GM19023 (cell line): ENCODE measurements at regions not wholly inside any gene's neighbourhood (a gene's known extent, or its start where the extent isn't known, plus 50 kb on each side); places are given as distances from the start of the nearest gene placed in this dataset.
"Not testable (repeated sequence)": the region's sequence is repeated elsewhere in the genome, so short reads cannot be mapped to it uniquely, and the experiment has no call there.

Source experiments
- ATAC-seq: cut with Tn5 transposase; IDR thresholded peaks from one replicate; pipeline ENCODE4 v1.9.1; 2021; ENCODE audit warnings: mild to moderate bottlenecking, moderate library complexity; ENCODE audit not compliant: unreplicated experiment

DNA sequence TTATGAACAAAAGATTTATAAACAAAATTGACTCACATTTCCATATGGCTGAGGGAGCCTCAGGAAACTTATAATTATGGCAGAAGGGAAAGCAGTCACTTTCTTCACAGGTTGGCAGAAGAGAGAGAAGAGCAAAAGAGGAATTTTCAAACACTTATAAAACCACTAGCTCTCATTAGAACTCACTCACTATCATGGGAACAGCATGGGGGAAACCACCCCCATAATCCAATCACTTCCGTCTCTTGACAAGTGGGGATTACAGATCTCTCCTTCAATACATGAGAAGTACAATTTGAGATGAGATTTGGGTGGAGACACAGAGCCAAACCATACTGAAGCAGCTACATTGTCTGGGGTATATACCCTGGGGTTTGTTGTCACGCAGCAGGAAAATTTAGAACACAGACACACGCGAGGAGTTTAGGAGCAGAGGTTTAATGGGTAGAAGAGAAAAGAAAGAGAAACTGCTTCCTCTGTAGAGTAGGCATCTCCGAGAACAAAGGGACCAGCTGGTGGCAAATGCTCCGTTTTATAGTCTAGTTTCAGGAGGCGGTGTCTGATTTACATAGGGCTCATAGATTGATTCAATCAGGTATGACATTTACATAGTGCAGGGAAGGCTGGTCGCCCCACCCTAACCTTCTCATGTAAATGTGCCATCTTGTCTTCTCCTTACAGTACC lies 2277.7 kb upstream of the AGA start:
- no peak for ATAC-seq

DNA sequence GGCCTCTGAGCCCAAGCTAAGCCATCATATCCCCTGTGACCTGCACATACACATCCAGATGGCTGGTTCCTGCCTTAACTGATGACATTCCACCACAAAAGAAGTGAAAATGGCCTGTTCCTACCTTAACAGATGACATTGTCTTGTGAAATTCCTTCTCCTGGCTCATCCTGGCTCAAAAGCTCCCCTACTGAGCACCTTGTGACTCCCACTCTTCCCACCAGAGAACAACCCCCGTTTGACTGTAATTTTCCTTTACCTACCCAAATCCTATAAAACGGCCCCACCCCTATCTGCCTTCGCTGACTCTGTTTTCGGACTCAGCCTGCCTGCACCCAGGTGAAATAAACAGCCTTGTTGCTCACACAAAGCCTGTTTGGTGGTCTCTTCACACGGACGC lies 2284.3 kb upstream of the AGA start:
- ATAC-seq, result not testable (repeated sequence)

DNA sequence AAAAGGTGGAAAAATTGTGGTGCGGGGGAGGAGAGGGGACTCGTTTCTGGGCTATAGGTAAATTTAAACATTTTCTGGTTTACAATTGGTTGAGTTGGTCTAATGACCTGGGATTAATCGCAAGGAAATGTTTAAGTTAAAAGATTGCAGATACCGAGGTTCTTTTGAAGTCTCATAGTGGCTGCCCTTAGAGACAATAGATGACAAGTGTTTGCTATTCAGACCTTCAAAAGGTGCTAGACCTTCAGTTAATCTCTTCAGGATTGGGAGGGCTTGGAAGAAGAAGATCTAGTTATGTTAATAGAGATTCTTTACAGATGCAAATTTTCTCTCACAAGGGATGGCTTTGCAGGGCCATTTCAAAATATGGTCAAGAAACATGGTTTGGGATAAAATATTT lies 2286.1 kb upstream of the AGA start:
- ATAC-seq, result no peak

GRCh38 chr4:179736820-179737219 lies 2294.6 kb upstream of the AGA start:
- ATAC-seq, result not testable (repeated sequence)

DNA sequence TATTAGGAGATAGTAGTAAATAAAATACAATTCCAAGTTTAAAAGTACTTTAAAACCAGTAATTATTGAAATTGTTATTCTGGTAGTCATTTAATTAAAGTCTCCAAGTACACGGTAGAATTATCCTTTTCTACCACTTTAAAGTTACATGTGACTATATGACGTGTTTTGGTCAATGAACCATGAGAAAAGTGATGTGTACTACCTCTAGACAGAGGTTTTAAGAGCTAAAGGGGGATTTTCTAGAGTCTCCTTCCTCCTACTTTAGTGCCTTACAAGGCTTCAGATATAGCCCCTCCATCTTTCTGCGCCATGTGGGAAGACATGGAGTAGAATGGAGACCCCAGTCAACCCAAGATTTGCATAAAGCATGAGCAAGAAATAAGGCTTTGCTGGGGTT lies 2296.6 kb upstream of the AGA start:
- ATAC-seq, result no peak

GRCh38 chr4:179747218-179747910 lies 2305.1 kb upstream of the AGA start:
- no peak for ATAC-seq

DNA sequence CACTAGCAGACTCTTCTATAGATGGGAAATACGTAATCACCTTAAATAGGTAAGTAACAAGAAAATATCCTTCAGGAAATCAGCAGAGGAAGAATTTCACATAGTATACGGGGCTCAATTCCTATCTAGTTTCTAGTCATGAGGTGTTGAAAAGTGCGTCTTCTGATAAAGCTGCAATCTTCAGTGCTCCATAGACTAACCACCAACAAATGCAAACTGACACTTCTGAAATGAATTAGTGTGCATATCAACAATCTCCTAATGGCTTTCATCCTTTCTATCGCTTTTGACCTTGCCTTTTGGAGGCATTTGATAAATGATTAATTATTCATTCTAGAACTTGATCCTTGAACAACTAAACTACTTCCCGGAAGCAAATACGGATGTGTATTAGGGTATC lies 2306.6 kb upstream of the AGA start:
- ATAC-seq, result no peak

GRCh38 chr4:179750374-179750773 lies 2308.1 kb upstream of the AGA start:
- no peak for ATAC-seq

DNA sequence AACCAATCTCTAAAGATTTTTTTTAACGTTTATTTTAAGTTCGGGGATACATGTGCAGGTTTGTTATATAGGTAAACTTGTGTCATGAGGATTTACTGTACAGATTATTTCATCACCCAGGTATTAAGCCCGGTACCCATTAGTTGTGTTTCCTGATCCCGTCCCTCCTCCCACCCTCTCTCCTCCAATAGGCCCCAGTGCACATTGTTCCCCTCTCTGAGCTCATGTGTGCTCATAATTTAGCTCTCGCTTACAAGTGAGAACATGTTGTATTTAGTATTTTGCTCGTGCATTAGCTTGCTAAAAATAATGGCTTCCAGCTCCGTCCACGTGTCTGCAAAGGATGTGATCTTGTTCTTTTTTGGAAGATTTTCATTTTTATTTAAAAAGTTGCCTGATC lies 2309.4 kb upstream of the AGA start:
- no peak for ATAC-seq

GRCh38 chr4:179755322-179755721 lies 2313.1 kb upstream of the AGA start:
- no peak for ATAC-seq

GRCh38 chr4:179757641-179758040 lies 2315.4 kb upstream of the AGA start:
- ATAC-seq, result no peak

GRCh38 chr4:179762840-179763239 lies 2320.6 kb upstream of the AGA start:
- ATAC-seq, result no peak

- no peak for ATAC-seq
Observed at GRCh38 chr4:179766938-179767337, 2324.7 kb upstream of the AGA start.

DNA sequence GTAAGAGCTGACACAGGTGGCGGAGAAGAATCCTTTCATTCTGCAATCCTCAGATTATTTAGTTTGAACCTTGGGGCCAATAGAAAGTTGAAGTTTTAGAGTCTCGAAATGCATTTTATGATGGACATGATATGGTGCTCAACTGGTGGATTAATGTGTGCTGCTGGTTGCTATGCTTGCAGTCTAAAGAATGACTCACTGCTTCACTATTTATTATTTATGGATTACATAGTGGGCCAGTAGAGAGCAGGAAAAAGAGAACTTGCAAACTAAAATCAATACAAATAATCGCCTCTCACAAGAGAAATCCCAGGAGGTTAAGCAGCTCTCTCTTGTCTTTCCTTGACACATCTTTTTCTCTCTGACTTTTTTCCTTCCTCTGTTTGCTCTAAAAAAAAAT lies 2326.8 kb upstream of the AGA start:
- no peak for ATAC-seq

DNA sequence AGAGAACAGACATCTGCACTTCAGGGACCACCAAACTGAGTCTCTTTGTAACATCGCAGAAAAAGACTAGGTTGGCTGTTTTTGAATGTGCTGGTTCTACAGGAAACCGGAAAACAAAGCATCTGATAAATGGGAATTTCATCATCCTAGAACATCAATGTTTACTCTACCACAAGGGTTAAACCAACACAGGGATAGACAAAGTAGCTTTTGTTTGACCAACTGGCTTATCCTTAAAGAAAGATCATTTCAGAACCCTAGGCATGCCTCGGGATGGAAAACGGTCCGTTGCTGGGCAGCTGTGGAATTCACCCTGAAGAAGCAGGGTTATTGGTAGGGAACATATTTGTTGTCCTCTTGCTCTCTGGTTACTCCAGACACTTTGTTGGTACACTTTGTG lies 2355.5 kb upstream of the AGA start:
- ATAC-seq, result no peak

GRCh38 chr4:179803857-179804256 lies 2361.6 kb upstream of the AGA start:
- ATAC-seq, result no peak

GRCh38 chr4:179804440-179804839 lies 2362.2 kb upstream of the AGA start:
- no peak for ATAC-seq

DNA sequence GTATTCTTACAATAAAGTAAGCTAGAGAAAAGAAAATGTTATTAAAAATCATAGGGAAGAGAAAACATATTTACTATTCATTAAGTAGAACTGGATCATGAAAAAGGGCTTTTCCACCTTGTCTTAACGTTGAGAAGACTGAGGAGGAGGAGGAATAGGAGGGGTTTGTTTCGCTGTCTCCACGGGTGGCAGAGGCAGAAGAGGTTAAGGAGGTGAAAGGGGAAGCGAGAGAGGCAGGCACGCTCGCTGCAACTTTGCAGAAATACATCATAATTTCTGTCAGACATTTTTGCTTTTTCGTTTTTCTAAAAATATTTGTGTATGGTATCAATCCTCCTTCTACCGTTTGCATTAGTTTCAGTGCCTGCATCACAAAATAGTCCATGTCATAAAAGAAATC lies 2375.1 kb upstream of the AGA start:
- no peak for ATAC-seq

- ATAC-seq, result no peak
Observed at GRCh38 chr4:179823342-179823741, 2381.1 kb upstream of the AGA start.

DNA sequence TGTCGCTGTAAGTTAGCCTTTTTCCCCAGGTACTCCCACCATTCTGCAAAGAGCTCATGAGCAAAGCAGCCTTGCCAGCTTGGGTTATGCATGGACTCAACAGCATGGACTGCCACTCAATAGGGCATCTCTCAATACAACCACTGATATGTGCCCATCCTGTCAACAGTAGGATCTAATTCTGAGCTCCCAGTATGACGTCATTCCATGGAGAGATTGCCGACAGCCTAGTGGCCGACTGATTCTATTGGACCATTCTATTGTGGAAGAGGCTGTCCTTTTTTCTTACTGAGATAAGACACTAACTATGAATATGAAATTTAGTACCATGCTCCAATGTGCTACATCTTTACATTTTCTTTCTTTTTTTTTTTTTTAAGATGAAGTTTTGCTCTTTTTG lies 2389.0 kb upstream of the AGA start:
- no peak for ATAC-seq

GRCh38 chr4:179836179-179837075 lies 2394.2 kb upstream of the AGA start:
- ATAC-seq, result no peak

DNA sequence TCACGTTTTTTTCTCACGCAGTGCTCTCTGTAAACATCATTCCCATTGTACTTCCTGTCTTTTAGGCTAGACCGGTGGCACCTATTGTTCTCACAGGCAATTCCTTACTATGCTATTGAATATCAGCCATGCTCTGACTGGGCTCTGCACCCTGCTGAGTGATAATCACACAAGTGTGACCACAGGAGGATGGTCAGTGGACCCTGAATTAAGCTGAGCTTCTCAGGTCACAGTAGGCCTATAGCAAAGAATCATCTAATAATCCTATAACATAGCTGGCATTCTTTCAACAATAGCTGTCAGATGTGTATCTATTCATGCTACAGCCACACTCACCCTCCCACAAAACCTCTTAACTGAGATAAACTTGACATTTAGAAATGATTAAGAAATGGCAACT lies 2399.8 kb upstream of the TENM3 start:
- ATAC-seq, result no peak
